ENCODE measurements at regions not wholly inside any gene's neighbourhood (a gene's known extent, or its start where the extent isn't known, plus 50 kb on each side); places are given as distances from the start of the nearest gene placed in this dataset.

- Histone ChIP-seq H3K9me3 (ENCODE audit: control insufficient read depth, insufficient read depth, low read length) (no peaks in the 10 kb centered on the region), H3K9me2 (replicated peaks; ENCODE audit: control insufficient read depth, low read length) (no peaks in the 10 kb centered on the region), H3K27ac (ENCODE audit: low read depth, low read length) (no peak overlapping the region), H3K79me2 (ENCODE audit: control insufficient read depth, low read length) (no peaks in the 10 kb centered on the region), H3K4me3 (ENCODE audit: low read length) (no peak overlapping the region), H3K27me3 (ENCODE audit: control insufficient read depth, low read length) (no peaks in the 10 kb centered on the region), H3K4me1 (ENCODE audit: control insufficient read depth, low read length) (no peaks in the 10 kb centered on the region), H4K20me1 (ENCODE audit: control insufficient read depth, insufficient read depth, low read depth, low read length) (no peaks in the 10 kb centered on the region), H3K36me3 (ENCODE audit: control insufficient read depth, low read length) (no peaks in the 10 kb centered on the region), H3K4me2 (ENCODE audit: low read length) (no peak overlapping the region), H3F3A (ENCODE audit: control insufficient read depth, insufficient read depth) (no peaks in the 10 kb centered on the region)
- TF ChIP-seq CTCF (IDR thresholded peaks at IDR 0.05; ENCODE audit: low read depth, low read length, poor library complexity, severe bottlenecking) (no peak), EZH2phosphoT487 (IDR thresholded peaks at IDR 0.05; ENCODE audit: borderline replicate concordance, low read length) (no peak)
Measured at GRCh38 chr1:185489406-185489805, 172.4 kb upstream of the IVNS1ABP start.

- no peaks in the 10 kb centered on the region for H3K9me2 ChIP-seq (replicated peaks; ENCODE audit: control insufficient read depth, low read length)
- H3K4me3 ChIP-seq (ENCODE audit: low read length), result no peak overlapping the region
- H3F3A ChIP-seq (ENCODE audit: control insufficient read depth, insufficient read depth), result no peaks in the 10 kb centered on the region
- no peak overlapping the region for H3K4me2 ChIP-seq (ENCODE audit: low read length)
- no peaks in the 10 kb centered on the region for H3K9me3 ChIP-seq (ENCODE audit: control insufficient read depth, insufficient read depth, low read length)
- H3K79me2 ChIP-seq (ENCODE audit: control insufficient read depth, low read length), result no peaks in the 10 kb centered on the region
- H3K4me1 ChIP-seq (ENCODE audit: control insufficient read depth, low read length), result no peaks in the 10 kb centered on the region
- H3K27ac ChIP-seq (ENCODE audit: low read depth, low read length), result no peak overlapping the region
- no peaks in the 10 kb centered on the region for H3K36me3 ChIP-seq (ENCODE audit: control insufficient read depth, low read length)
- no peaks in the 10 kb centered on the region for H3K27me3 ChIP-seq (ENCODE audit: control insufficient read depth, low read length)
- no peaks in the 10 kb centered on the region for H4K20me1 ChIP-seq (ENCODE audit: control insufficient read depth, insufficient read depth, low read depth, low read length)
- no peak for TF ChIP-seq EZH2phosphoT487 (IDR thresholded peaks at IDR 0.05; ENCODE audit: borderline replicate concordance, low read length)
Measured at GRCh38 chr1:185488808-185489207, 171.8 kb upstream of the IVNS1ABP start.

- TF ChIP-seq EZH2phosphoT487 (IDR thresholded peaks at IDR 0.05; ENCODE audit: borderline replicate concordance, low read length) (no peak), CTCF (IDR thresholded peaks at IDR 0.05; ENCODE audit: low read depth, low read length, poor library complexity, severe bottlenecking) (no peak)
- Histone ChIP-seq H3K9me3 (ENCODE audit: control insufficient read depth, insufficient read depth, low read length) (no peaks in the 10 kb centered on the region), H4K20me1 (ENCODE audit: control insufficient read depth, insufficient read depth, low read depth, low read length) (no peaks in the 10 kb centered on the region), H3K27me3 (ENCODE audit: control insufficient read depth, low read length) (no peaks in the 10 kb centered on the region), H3F3A (ENCODE audit: control insufficient read depth, insufficient read depth) (no peaks in the 10 kb centered on the region), H3K36me3 (ENCODE audit: control insufficient read depth, low read length) (no peaks in the 10 kb centered on the region), H3K9me2 (replicated peaks; ENCODE audit: control insufficient read depth, low read length) (no peaks in the 10 kb centered on the region), H3K4me2 (ENCODE audit: low read length) (no peak overlapping the region), H3K4me3 (ENCODE audit: low read length) (no peak overlapping the region), H3K79me2 (ENCODE audit: control insufficient read depth, low read length) (no peaks in the 10 kb centered on the region), H3K27ac (ENCODE audit: low read depth, low read length) (no peak overlapping the region), H3K4me1 (ENCODE audit: control insufficient read depth, low read length) (no peaks in the 10 kb centered on the region)
Measured at GRCh38 chr1:185487936-185488335, 170.9 kb upstream of the IVNS1ABP start.

GRCh38 chr1:185487026-185487425 is 170.0 kb upstream of the IVNS1ABP start:
- H3K4me2 ChIP-seq (ENCODE audit: low read length), result no peak overlapping the region
- no peaks in the 10 kb centered on the region for H3K36me3 ChIP-seq (ENCODE audit: control insufficient read depth, low read length)
- no peaks in the 10 kb centered on the region for H4K20me1 ChIP-seq (ENCODE audit: control insufficient read depth, insufficient read depth, low read depth, low read length)
- no peaks in the 10 kb centered on the region for H3K9me3 ChIP-seq (ENCODE audit: control insufficient read depth, insufficient read depth, low read length)
- H3K27me3 ChIP-seq (ENCODE audit: control insufficient read depth, low read length), result no peaks in the 10 kb centered on the region
- no peak for TF ChIP-seq EZH2phosphoT487 (IDR thresholded peaks at IDR 0.05; ENCODE audit: borderline replicate concordance, low read length)
- no peak for TF ChIP-seq CTCF (IDR thresholded peaks at IDR 0.05; ENCODE audit: low read depth, low read length, poor library complexity, severe bottlenecking)
- H3F3A ChIP-seq (ENCODE audit: control insufficient read depth, insufficient read depth), result no peaks in the 10 kb centered on the region
- no peaks in the 10 kb centered on the region for H3K9me2 ChIP-seq (replicated peaks; ENCODE audit: control insufficient read depth, low read length)
- H3K4me3 ChIP-seq (ENCODE audit: low read length), result no peak overlapping the region
- no peaks in the 10 kb centered on the region for H3K79me2 ChIP-seq (ENCODE audit: control insufficient read depth, low read length)
- H3K27ac ChIP-seq (ENCODE audit: low read depth, low read length), result no peak overlapping the region
- H3K4me1 ChIP-seq (ENCODE audit: control insufficient read depth, low read length), result no peaks in the 10 kb centered on the region
